ENCODE measurements at regions not wholly inside any gene's neighbourhood (a gene's known extent, or its start where the extent isn't known, plus 50 kb on each side); places are given as distances from the start of the nearest gene placed in this dataset.

- DNase-seq, result no peak
These were observed 827.8 kb downstream of the VRK1 start for GRCh38 chr14:97624985-97625384.

- no peak for DNase-seq
These were observed 828.3 kb downstream of the VRK1 start for GRCh38 chr14:97625477-97625876.

GRCh38 chr14:97626088-97626487 lies 828.9 kb downstream of the VRK1 start:
- no peak for DNase-seq

- no peak for DNase-seq
These were observed 833.1 kb downstream of the VRK1 start for GRCh38 chr14:97630249-97630648.

GRCh38 chr14:97633131-97633738 lies 836.1 kb downstream of the VRK1 start:
- DNase-seq, result no peak

GRCh38 chr14:97634751-97635150 lies 837.6 kb downstream of the VRK1 start:
- no peak for DNase-seq

- no peak for DNase-seq
These were observed 841.7 kb downstream of the VRK1 start for GRCh38 chr14:97638864-97639263.

GRCh38 chr14:97640031-97640430 lies 842.8 kb downstream of the VRK1 start:
- no peak for DNase-seq

- DNase-seq, result no peak
These were observed 844.6 kb downstream of the VRK1 start for GRCh38 chr14:97641827-97642226.

- DNase-seq, result no peak
These were observed 845.4 kb downstream of the VRK1 start for GRCh38 chr14:97642631-97643030.

- DNase-seq, result no peak
These were observed 847.2 kb downstream of the VRK1 start for GRCh38 chr14:97644365-97644764.

GRCh38 chr14:97649752-97650151 lies 852.6 kb downstream of the VRK1 start:
- no peak for DNase-seq

- no peak for DNase-seq
These were observed 858.2 kb downstream of the VRK1 start for GRCh38 chr14:97655169-97655948.

GRCh38 chr14:97657609-97658008 lies 860.4 kb downstream of the VRK1 start:
- no peak for DNase-seq

- no peak for DNase-seq
These were observed 890.9 kb downstream of the VRK1 start for GRCh38 chr14:97687944-97688630.

- no peak for DNase-seq
These were observed 891.6 kb downstream of the VRK1 start for GRCh38 chr14:97688631-97689336.

GRCh38 chr14:97692084-97692483 lies 894.9 kb downstream of the VRK1 start:
- DNase-seq, result no peak

- DNase-seq, result no peak
These were observed 898.3 kb downstream of the VRK1 start for GRCh38 chr14:97695456-97695981.

GRCh38 chr14:97697772-97698171 lies 900.6 kb downstream of the VRK1 start:
- no peak for DNase-seq

- no peak for DNase-seq
These were observed 901.8 kb downstream of the VRK1 start for GRCh38 chr14:97699026-97699425.

GRCh38 chr14:97703006-97703760 lies 906.0 kb downstream of the VRK1 start:
- DNase-seq, result no peak

GRCh38 chr14:97704316-97704885 lies 907.2 kb downstream of the VRK1 start:
- DNase-seq, result no peak
